Activated T-helper 17 cell treated with anti-CD3 and anti-CD28 coated beads, Interleukin-2, amount 50 U/mL, for 72 hours (primary cell): ENCODE measurements at regions not wholly inside any gene's neighbourhood (a gene's known extent, or its start where the extent isn't known, plus 50 kb on each side); places are given as distances from the start of the nearest gene placed in this dataset.

Experiments used
- ATAC-seq: fragments of 150-1000 bp; cut with Tn5 transposase; replicated peaks from 2 replicates; pipeline ENCODE4 v1.10.0; 2021; ENCODE audit warnings: mild to moderate bottlenecking, moderate library complexity
- H3K27ac Mint-ChIP-seq: one replicate; pipeline ENCODE4 v1.8.0; 2022; ENCODE audit warnings: mixed read lengths
- H3K27me3 Mint-ChIP-seq: one replicate; pipeline ENCODE4 v1.8.0; 2022; ENCODE audit warnings: mixed read lengths
- H3K36me3 Mint-ChIP-seq: one replicate; pipeline ENCODE4 v1.8.0; 2022; ENCODE audit warnings: low read depth, mild to moderate bottlenecking, mixed read lengths
- H3K4me1 Mint-ChIP-seq: one replicate; pipeline ENCODE4 v1.8.0; 2022; ENCODE audit warnings: mixed read lengths
- H3K4me3 Mint-ChIP-seq: one replicate; pipeline ENCODE4 v1.8.0; 2022; ENCODE audit warnings: mild to moderate bottlenecking, mixed read lengths
- H3K9me3 Mint-ChIP-seq: one replicate; pipeline ENCODE4 v1.8.0; 2022; ENCODE audit warnings: mixed read lengths

GRCh38 chr21:35482933-35483662 is 434.0 kb upstream of the RUNX1 start:
- ATAC-seq: peak; percentile 24

DNA sequence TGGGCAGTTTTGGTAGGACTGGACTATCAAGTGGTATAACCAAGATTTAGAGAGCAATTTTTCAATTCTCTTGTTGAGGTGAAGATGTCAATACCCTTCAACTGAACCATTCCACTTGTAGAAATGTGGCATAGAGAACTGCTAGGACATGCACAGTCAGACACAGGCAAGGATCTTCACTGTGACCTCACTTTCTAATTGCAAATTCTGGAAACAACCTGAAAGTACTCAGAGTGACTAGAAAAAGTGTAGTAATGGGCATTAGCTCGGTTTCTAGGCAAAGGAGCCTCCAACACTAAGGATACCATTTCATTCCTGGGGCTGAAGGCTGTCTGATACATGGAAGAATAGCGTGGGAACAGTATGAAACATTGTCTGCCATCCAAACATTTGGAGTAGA is 433.0 kb upstream of the RUNX1 start:
- no peaks in the 10 kb centered on the region for H3K4me1 Mint-ChIP-seq
- no peaks in the 10 kb centered on the region for H3K36me3 Mint-ChIP-seq
- peaks cover 56% of the 10 kb centered on the region for H3K27me3 Mint-ChIP-seq
- peaks cover 9% of the 10 kb centered on the region for H3K9me3 Mint-ChIP-seq
- no peak overlapping the region for H3K27ac Mint-ChIP-seq
- ATAC-seq: no peak
- H3K4me3 Mint-ChIP-seq: no peak overlapping the region

More at GRCh38 chr21:35482933-35483662, 434.0 kb upstream of the RUNX1 start:
- no peak overlapping the region for H3K27ac Mint-ChIP-seq
- H3K27me3 Mint-ChIP-seq: peaks cover 51% of the 10 kb centered on the region
- no peaks in the 10 kb centered on the region for H3K36me3 Mint-ChIP-seq
- H3K4me1 Mint-ChIP-seq: no peaks in the 10 kb centered on the region
- H3K9me3 Mint-ChIP-seq: peaks cover 9% of the 10 kb centered on the region
- no peak overlapping the region for H3K4me3 Mint-ChIP-seq

DNA sequence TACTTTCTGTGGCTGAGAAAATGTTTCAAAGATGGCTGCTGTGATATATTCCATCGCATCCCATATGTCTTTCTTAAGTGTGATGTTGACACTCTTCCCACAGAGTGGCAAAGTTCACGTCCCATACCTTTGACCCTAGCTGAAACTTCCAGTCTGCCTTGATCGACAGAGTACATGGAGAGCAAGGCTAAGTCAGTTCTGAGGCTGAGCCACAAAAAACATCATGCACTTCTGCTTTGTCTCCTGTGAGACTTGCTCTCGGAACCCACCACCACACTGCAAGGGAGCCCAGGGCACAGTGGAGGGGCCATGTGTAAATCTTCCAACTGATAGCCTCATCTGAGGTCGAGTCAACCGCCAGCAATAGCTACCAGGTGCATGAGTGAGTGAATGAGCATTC is 431.9 kb upstream of the RUNX1 start:
- Mint-ChIP-seq H3K27me3 (peaks cover 51% of the 10 kb centered on the region), H3K36me3 (no peaks in the 10 kb centered on the region), H3K4me1 (peaks cover 5% of the 10 kb centered on the region), H3K27ac (no peak overlapping the region), H3K9me3 (peaks cover 9% of the 10 kb centered on the region), H3K4me3 (no peak overlapping the region)
- no peak for ATAC-seq

GRCh38 chr21:35479529-35479928 is 430.4 kb upstream of the RUNX1 start:
- Mint-ChIP-seq H3K4me3 (no peak overlapping the region), H3K36me3 (no peaks in the 10 kb centered on the region), H3K9me3 (peaks cover 9% of the 10 kb centered on the region), H3K27ac (no peak overlapping the region), H3K27me3 (peaks cover 40% of the 10 kb centered on the region), H3K4me1 (peaks cover 11% of the 10 kb centered on the region)
- ATAC-seq: no peak

- Mint-ChIP-seq H3K4me3 (no peak overlapping the region), H3K27ac (no peak overlapping the region), H3K27me3 (peaks cover 36% of the 10 kb centered on the region), H3K4me1 (peaks cover 11% of the 10 kb centered on the region), H3K9me3 (peaks cover 9% of the 10 kb centered on the region), H3K36me3 (no peaks in the 10 kb centered on the region)
- no peak for ATAC-seq
Measured at GRCh38 chr21:35479065-35479448, 430.0 kb upstream of the RUNX1 start.

DNA sequence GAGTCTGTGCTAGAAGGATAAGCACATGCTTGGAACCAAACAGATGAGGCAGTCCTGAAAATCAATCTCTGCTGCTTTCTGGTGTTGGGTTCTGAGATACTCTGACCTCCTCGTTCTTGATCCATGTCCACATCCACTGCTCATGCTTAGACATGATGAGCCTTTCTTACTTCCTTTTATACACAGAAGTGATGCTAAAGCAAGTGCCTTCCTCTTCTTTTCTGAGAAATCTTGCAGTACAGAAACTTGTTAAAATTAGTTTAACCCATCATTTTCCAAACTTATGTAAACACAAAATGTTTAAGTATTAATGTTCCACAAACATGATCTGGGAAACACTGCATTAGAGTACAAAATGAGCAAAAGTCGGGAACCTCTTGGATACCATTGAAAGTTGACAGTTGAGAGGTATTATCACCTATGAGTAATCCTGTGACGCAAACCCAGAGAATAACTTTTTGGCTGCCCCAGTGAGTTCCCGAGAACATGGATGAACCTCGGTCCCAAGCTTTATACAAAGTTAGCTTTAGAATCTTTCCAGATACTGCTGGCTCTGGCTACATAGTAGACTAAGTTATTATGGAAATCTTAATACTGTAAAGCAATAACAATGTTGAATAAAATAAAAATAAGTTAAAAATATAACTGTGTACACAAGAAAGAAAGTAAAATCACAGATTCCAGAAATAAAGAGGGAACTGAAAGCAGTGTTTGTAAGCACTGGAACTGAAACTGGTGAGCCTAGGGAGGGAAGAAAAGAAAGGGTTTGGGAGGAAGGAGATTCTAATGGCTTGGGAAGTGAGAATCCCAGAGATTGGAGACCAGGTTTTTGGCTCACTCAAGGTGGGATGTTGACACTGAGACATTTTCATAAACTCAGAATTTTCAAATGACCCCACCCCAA is 429.3 kb upstream of the RUNX1 start:
- Mint-ChIP-seq H3K4me1 (peaks cover 11% of the 10 kb centered on the region), H3K27ac (no peak overlapping the region), H3K27me3 (peaks cover 37% of the 10 kb centered on the region), H3K9me3 (peaks cover 9% of the 10 kb centered on the region), H3K4me3 (no peak overlapping the region), H3K36me3 (no peaks in the 10 kb centered on the region)
- ATAC-seq: no peak

GRCh38 chr21:35477622-35478021 is 428.5 kb upstream of the RUNX1 start:
- no peak for ATAC-seq
- no peak overlapping the region for H3K4me3 Mint-ChIP-seq
- peaks cover 9% of the 10 kb centered on the region for H3K9me3 Mint-ChIP-seq
- H3K27ac Mint-ChIP-seq: no peak overlapping the region
- H3K4me1 Mint-ChIP-seq: peaks cover 11% of the 10 kb centered on the region
- peaks cover 42% of the 10 kb centered on the region for H3K27me3 Mint-ChIP-seq
- H3K36me3 Mint-ChIP-seq: no peaks in the 10 kb centered on the region

GRCh38 chr21:35476621-35477395 is 427.7 kb upstream of the RUNX1 start:
- Mint-ChIP-seq H3K9me3 (peaks cover 9% of the 10 kb centered on the region), H3K4me1 (peaks cover 11% of the 10 kb centered on the region), H3K4me3 (no peak overlapping the region), H3K36me3 (no peaks in the 10 kb centered on the region), H3K27ac (no peak overlapping the region), H3K27me3 (peaks cover 40% of the 10 kb centered on the region)
- no peak for ATAC-seq

- peak overlapping the region; percentile 4 for H3K4me3 Mint-ChIP-seq
- ATAC-seq: no peak
- no peaks in the 10 kb centered on the region for H3K36me3 Mint-ChIP-seq
- peaks cover 11% of the 10 kb centered on the region for H3K4me1 Mint-ChIP-seq
- peaks cover 9% of the 10 kb centered on the region for H3K9me3 Mint-ChIP-seq
- peaks cover 39% of the 10 kb centered on the region for H3K27me3 Mint-ChIP-seq
- no peak overlapping the region for H3K27ac Mint-ChIP-seq
Measured at GRCh38 chr21:35475762-35476161, 426.7 kb upstream of the RUNX1 start.

- H3K27me3 Mint-ChIP-seq: peaks cover 37% of the 10 kb centered on the region
- no peak for ATAC-seq
- H3K9me3 Mint-ChIP-seq: peaks cover 9% of the 10 kb centered on the region
- H3K4me3 Mint-ChIP-seq: no peak overlapping the region
- peaks cover 11% of the 10 kb centered on the region for H3K4me1 Mint-ChIP-seq
- H3K36me3 Mint-ChIP-seq: no peaks in the 10 kb centered on the region
- H3K27ac Mint-ChIP-seq: no peak overlapping the region
Measured at GRCh38 chr21:35475009-35475408, 425.9 kb upstream of the RUNX1 start.

DNA sequence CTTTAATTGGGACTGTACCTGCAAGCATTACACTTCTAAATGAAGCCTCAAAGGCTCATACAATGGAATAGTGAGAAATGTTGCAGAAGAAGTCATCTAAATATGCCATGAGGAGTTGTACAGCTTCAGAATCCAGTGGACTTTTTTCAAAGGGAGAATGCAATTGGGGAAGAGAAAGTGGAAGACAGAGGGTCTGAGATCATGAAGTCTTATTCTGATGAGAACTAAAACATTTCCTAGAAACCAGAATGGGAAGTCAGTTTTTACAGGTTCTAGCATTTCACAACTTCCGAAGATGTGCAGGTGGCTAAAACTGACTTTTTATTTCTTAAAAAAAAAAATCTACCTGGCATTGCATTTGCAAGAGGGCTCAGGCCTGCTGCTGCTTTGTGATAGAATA is 424.4 kb upstream of the RUNX1 start:
- ATAC-seq: no peak
- peaks cover 11% of the 10 kb centered on the region for H3K4me1 Mint-ChIP-seq

GRCh38 chr21:35470522-35470921 is 421.4 kb upstream of the RUNX1 start:
- peaks cover under 1% of the 10 kb centered on the region for H3K4me1 Mint-ChIP-seq
- H3K36me3 Mint-ChIP-seq: no peaks in the 10 kb centered on the region
- peaks cover 9% of the 10 kb centered on the region for H3K9me3 Mint-ChIP-seq
- no peak overlapping the region for H3K4me3 Mint-ChIP-seq
- ATAC-seq: no peak
- H3K27me3 Mint-ChIP-seq: peaks cover 15% of the 10 kb centered on the region
- no peak overlapping the region for H3K27ac Mint-ChIP-seq

More for the DNA sequence above, 424.4 kb upstream of the RUNX1 start:
- Mint-ChIP-seq H3K9me3 (no peaks in the 10 kb centered on the region), H3K4me3 (no peak overlapping the region), H3K36me3 (no peaks in the 10 kb centered on the region), H3K27ac (no peak overlapping the region), H3K27me3 (peaks cover 23% of the 10 kb centered on the region)

DNA sequence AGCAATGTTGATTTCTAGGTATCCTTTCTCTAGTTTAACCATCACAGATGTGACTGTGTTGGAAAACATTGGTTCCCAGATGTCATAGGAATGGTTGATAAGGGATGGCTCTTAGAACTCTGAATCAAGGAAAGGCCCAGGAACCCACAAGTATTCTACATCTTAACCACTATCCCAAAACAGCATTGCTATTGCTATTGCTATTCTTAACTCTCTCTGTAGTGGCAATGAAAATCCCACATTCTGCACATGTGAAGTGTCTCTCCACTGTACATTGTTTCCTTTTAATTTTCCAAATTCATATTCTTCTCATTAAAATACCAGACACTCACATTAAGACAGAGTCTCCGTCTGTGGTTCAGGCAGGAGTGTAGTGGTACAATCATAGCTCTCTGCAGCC is 420.4 kb upstream of the RUNX1 start:
- no peaks in the 10 kb centered on the region for H3K4me1 Mint-ChIP-seq
- peaks cover 9% of the 10 kb centered on the region for H3K9me3 Mint-ChIP-seq
- H3K27ac Mint-ChIP-seq: no peak overlapping the region
- H3K36me3 Mint-ChIP-seq: no peaks in the 10 kb centered on the region
- peaks cover 15% of the 10 kb centered on the region for H3K27me3 Mint-ChIP-seq
- no peak overlapping the region for H3K4me3 Mint-ChIP-seq
- ATAC-seq: no peak

DNA sequence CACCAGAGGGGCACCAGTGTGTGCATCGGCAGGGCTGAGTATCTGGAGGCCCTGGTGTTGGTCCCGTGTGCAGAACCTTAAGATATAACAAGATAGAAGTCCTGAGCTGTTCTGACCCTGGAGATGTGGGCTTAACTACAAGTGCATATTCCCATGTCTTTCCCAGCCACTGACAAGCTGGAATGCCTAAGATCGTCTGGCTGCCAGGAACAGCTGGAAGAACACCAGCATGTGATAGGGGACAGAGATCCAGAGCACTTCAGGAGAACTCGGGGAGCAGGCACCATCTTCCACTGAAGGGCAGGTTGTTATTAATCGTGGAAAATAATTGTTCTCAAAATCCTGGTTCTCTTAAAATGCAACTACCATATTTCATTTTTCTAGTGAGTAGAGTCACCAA is 419.9 kb upstream of the RUNX1 start:
- H3K4me3 Mint-ChIP-seq: no peak overlapping the region
- peaks cover 9% of the 10 kb centered on the region for H3K9me3 Mint-ChIP-seq
- H3K27ac Mint-ChIP-seq: no peak overlapping the region
- H3K4me1 Mint-ChIP-seq: no peaks in the 10 kb centered on the region
- ATAC-seq: no peak
- H3K27me3 Mint-ChIP-seq: peaks cover 15% of the 10 kb centered on the region
- no peaks in the 10 kb centered on the region for H3K36me3 Mint-ChIP-seq
